IMR-90 (cell line): ENCODE measurements at regions not wholly inside any gene's neighbourhood (a gene's known extent, or its start where the extent isn't known, plus 50 kb on each side); places are given as distances from the start of the nearest gene placed in this dataset.

Source experiments
- ATAC-seq: fragments of 200-7000 bp; cut with Tn5 transposase; 2 replicates; pipeline ENCODE4 v1.9.1; 2020; ENCODE audit warnings: low read depth, mild to moderate bottlenecking, moderate library complexity
- BruUV-seq: library from RNA; stranded (reverse); fragments of 400-500 nt; replicated peaks from 2 replicates; lab custom pipeline; 2021; lab: Mats Ljungman, UMichigan
- CTCF ChIA-PET: fragments of 300-600 bp; formaldehyde crosslinking; extraction: SDS; loops from one replicate; lab custom pipeline; 2021; ENCODE audit warnings: antibody characterized with exemption; lab: Yijun Ruan, JAX
- POLR2A ChIA-PET: fragments of 300-600 bp; sonication (Branson Sonifier 250); formaldehyde crosslinking; loops from one replicate; lab custom pipeline; 2022; ENCODE audit warnings: antibody characterized with exemption; ENCODE audit not compliant: unreplicated experiment; lab: Charles Lee
- DNase-seq: peaks from one replicate; pipeline ENCODE4 v3.0.0; 2013
- H2AFZ ChIP-seq: replicated peaks from 2 replicates; pipeline ENCODE3; 2013; ENCODE audit warnings: low read length, mild to moderate bottlenecking; ENCODE audit not compliant: poor library complexity
- H2AK5ac ChIP-seq: 2 replicates; pipeline ENCODE4 v1.6.1; 2013; ENCODE audit warnings: low read depth, low read length, inconsistent platforms
- H2AK9ac ChIP-seq: replicated peaks from 2 replicates; pipeline ENCODE3; 2013; ENCODE audit warnings: mild to moderate bottlenecking, low read depth, low read length, moderate library complexity; ENCODE audit not compliant: poor library complexity
- H2BK120ac ChIP-seq: 2 replicates; pipeline ENCODE4 v1.6.1; 2013; ENCODE audit warnings: low read depth, low read length, inconsistent platforms
- H2BK15ac ChIP-seq: 3 replicates; pipeline ENCODE4 v1.6.1; 2013; ENCODE audit warnings: low read depth, low read length, inconsistent platforms
- H2BK20ac ChIP-seq: 2 replicates; pipeline ENCODE4 v1.6.1; 2013; ENCODE audit warnings: low read depth, mild to moderate bottlenecking, inconsistent platforms, low read length, moderate library complexity
- H2BK5ac ChIP-seq: 2 replicates; pipeline ENCODE4 v1.6.1; 2013; ENCODE audit warnings: mild to moderate bottlenecking, low read depth, low read length, inconsistent platforms; ENCODE audit not compliant: poor library complexity, severe bottlenecking
- H3K14ac ChIP-seq: replicated peaks from 2 replicates; pipeline ENCODE4 v1.6.1; 2013; ENCODE audit warnings: low read depth, low read length, inconsistent platforms
- H3K18ac ChIP-seq: 2 replicates; pipeline ENCODE4 v1.6.1; 2013; ENCODE audit warnings: low read depth, low read length, control low read depth
- H3K23ac ChIP-seq: 2 replicates; pipeline ENCODE4 v1.6.1; 2013; ENCODE audit warnings: low read depth, low read length, inconsistent platforms
- H3K27ac ChIP-seq: 2 replicates; pipeline ENCODE4 v1.5.1; 2013; ENCODE audit warnings: mild to moderate bottlenecking, control low read depth, low read length; ENCODE audit not compliant: insufficient read depth
- H3K27me3 ChIP-seq: 2 replicates; pipeline ENCODE4 v1.6.1; 2013; ENCODE audit warnings: low read length; ENCODE audit not compliant: control insufficient read depth, insufficient read depth
- H3K36me3 ChIP-seq: 2 replicates; pipeline ENCODE4 v1.6.1; 2013; ENCODE audit warnings: low read length, mixed read lengths; ENCODE audit not compliant: control insufficient read depth, insufficient read depth
- H3K4ac ChIP-seq: 2 replicates; pipeline ENCODE4 v1.6.1; 2013; ENCODE audit warnings: low read depth, low read length, inconsistent platforms
- H3K4me1 ChIP-seq: 2 replicates; pipeline ENCODE4 v1.6.1; 2013; ENCODE audit warnings: low read length, mixed read lengths; ENCODE audit not compliant: control insufficient read depth, insufficient read depth
- H3K4me2 ChIP-seq: 2 replicates; pipeline ENCODE4 v1.6.1; 2013; ENCODE audit warnings: low read depth, mild to moderate bottlenecking, control low read depth, low read length, moderate library complexity
- H3K4me3 ChIP-seq: 2 replicates; pipeline ENCODE4 v1.5.1; 2013; ENCODE audit warnings: low read depth, mild to moderate bottlenecking, control low read depth, low read length, moderate library complexity; ENCODE audit not compliant: insufficient read depth
- H3K56ac ChIP-seq: 2 replicates; pipeline ENCODE4 v1.6.1; 2013; ENCODE audit warnings: low read length, inconsistent platforms; ENCODE audit not compliant: insufficient read depth; ENCODE audit errors: extremely low read depth
- H3K79me1 ChIP-seq, 2 experiments: 2 replicates each; pipeline ENCODE4 v1.6.1; 2013; ENCODE audit warnings: low read length in 2 of 2, inconsistent platforms in 1 of 2, low read depth in 1 of 2
- H3K9ac ChIP-seq: 2 replicates; pipeline ENCODE4 v1.6.1; 2013; ENCODE audit warnings: low read depth, low read length, control low read depth
- H3K9me1 ChIP-seq: 2 replicates; pipeline ENCODE4 v1.6.1; 2013; ENCODE audit warnings: low read length, inconsistent platforms; ENCODE audit not compliant: insufficient read depth
- H3K9me3 ChIP-seq: 2 replicates; pipeline ENCODE4 v1.6.1; 2013; ENCODE audit warnings: low read length; ENCODE audit not compliant: control insufficient read depth, insufficient read depth
- H4K20me1 ChIP-seq: 2 replicates; pipeline ENCODE4 v1.6.1; 2013; ENCODE audit warnings: low read length, inconsistent platforms; ENCODE audit not compliant: insufficient read depth
- H4K5ac ChIP-seq: 2 replicates; pipeline ENCODE4 v1.6.1; 2013; ENCODE audit warnings: mild to moderate bottlenecking, low read depth, low read length, control low read depth
- H4K8ac ChIP-seq, 2 experiments: 2 replicates each; pipeline ENCODE4 v1.6.1; 2013; ENCODE audit warnings: low read depth in 2 of 2, low read length in 2 of 2, control low read depth in 1 of 2, inconsistent platforms in 1 of 2
- H4K91ac ChIP-seq: 2 replicates; pipeline ENCODE4 v1.6.1; 2013; ENCODE audit warnings: low read depth, low read length, inconsistent platforms; ENCODE audit not compliant: insufficient read depth
- BHLHE40 ChIP-seq: fragments of 150-350 bp; IDR thresholded peaks from 2 replicates; pipeline ENCODE4 v1.6.1; 2016; ENCODE audit warnings: mild to moderate bottlenecking, low read depth, low read length
- CEBPB ChIP-seq: IDR thresholded peaks from 2 replicates; pipeline ENCODE4 v1.6.1; 2012; ENCODE audit warnings: low read depth, low read length, improper control_type of control experiment
- CHD1 ChIP-seq: IDR thresholded peaks from 2 replicates; pipeline ENCODE4 v1.6.1; 2012; ENCODE audit warnings: low read depth, low read length, improper control_type of control experiment
- FOS ChIP-seq: fragments of 150-350 bp; IDR thresholded peaks from 2 replicates; pipeline ENCODE4 v1.6.1; 2016; ENCODE audit warnings: low read depth, low read length
- MAFK ChIP-seq: IDR thresholded peaks from 2 replicates; pipeline ENCODE4 v1.6.1; 2012; ENCODE audit warnings: low read depth, low read length, improper control_type of control experiment
- MAZ ChIP-seq: IDR thresholded peaks from 2 replicates; pipeline ENCODE4 v1.6.1; 2012; ENCODE audit warnings: low read depth, mild to moderate bottlenecking, low read length, improper control_type of control experiment, moderate library complexity, borderline replicate concordance
- MXI1 ChIP-seq: IDR thresholded peaks from 2 replicates; pipeline ENCODE4 v1.6.1; 2012; ENCODE audit warnings: low read depth, mild to moderate bottlenecking, low read length, moderate library complexity, borderline replicate concordance
- NFE2L2 ChIP-seq: fragments of 150-350 bp; IDR thresholded peaks from 2 replicates; pipeline ENCODE4 v1.6.1; 2016; ENCODE audit warnings: low read depth, mild to moderate bottlenecking, low read length
- POLR2A ChIP-seq: IDR thresholded peaks from 2 replicates; pipeline ENCODE4 v1.6.1; 2012; ENCODE audit warnings: mild to moderate bottlenecking, low read depth, low read length
- RCOR1 ChIP-seq: IDR thresholded peaks from 2 replicates; pipeline ENCODE4 v1.6.1; 2012; ENCODE audit warnings: mild to moderate bottlenecking, low read length, improper control_type of control experiment; ENCODE audit not compliant: insufficient replicate concordance
- SMC3 ChIP-seq: fragments of 150-350 bp; IDR thresholded peaks from 2 replicates; pipeline ENCODE4 v1.6.1; 2016; ENCODE audit warnings: low read depth, mild to moderate bottlenecking, antibody characterized with exemption, low read length, moderate library complexity
- USF2 ChIP-seq: fragments of 150-350 bp; IDR thresholded peaks from 2 replicates; pipeline ENCODE4 v1.6.1; 2017; ENCODE audit warnings: mild to moderate bottlenecking, antibody characterized with exemption, low read length, low read depth
- WGBS, 2 experiments: methylation state at CpG; one replicate each; pipeline versions ENCODE4 v1.1.5 to v1.1.7; 2013; ENCODE audit warnings: missing lambda C conversion rate in 2 of 2; ENCODE audit not compliant: insufficient read length in 1 of 2; ENCODE audit errors: extremely low coverage in 2 of 2; 5-methylcytosine and 5-hydroxymethylcytosine counted together
- dilution Hi-C: fragments of 300-500 bp; cut with HindIII; formaldehyde crosslinking; loops from one replicate; pipeline ENCODE4 v1.14.3; 2018; ENCODE audit warnings: low sequenced_read_pairs; ENCODE audit not compliant: unreplicated experiment
- in situ Hi-C: fragments of 300-500 bp; cut with MboI; formaldehyde crosslinking; loops from 3 replicates; pipeline ENCODE4 v1.14.3; 2019; ENCODE audit warnings: low sequenced_read_pairs, inconsistent platforms, mixed read lengths
- intact Hi-C: fragments of 100-400 bp; cut with micrococcal nuclease; formaldehyde crosslinking; loops from 2 replicates; pipeline ENCODE4 v1.10.0; 2022
- TF ChIP-seq, protein P1 (sequence below): conservative IDR thresholded peaks from 2 replicates; pipeline ENCODE4 v1.5.1; 2012; ENCODE audit warnings: mild to moderate bottlenecking, low read depth, low read length, improper control_type of control experiment

- Histone ChIP-seq H2AK5ac (no peak overlapping the region), H3K36me3 (no peaks in the 10 kb centered on the region), H3K9ac (no peak overlapping the region), H3K27me3 (no peaks in the 10 kb centered on the region), H3K9me1 (no peaks in the 10 kb centered on the region), H4K8ac (no peak overlapping the region), H3K27ac (no peak overlapping the region), H3K18ac (no peak overlapping the region), H2AFZ (no peak overlapping the region), H2BK5ac (no peak overlapping the region), H2BK120ac (no peak overlapping the region), H4K91ac (no peak overlapping the region), H2BK15ac (no peak overlapping the region), H3K4me3 (no peak overlapping the region), H2BK20ac (no peak overlapping the region), H3K9me3 (peaks cover 2% of the 10 kb centered on the region; the same call in 1 of the 2 replicates), H3K56ac (no peak overlapping the region), H3K4ac (no peak overlapping the region), H3K79me1 (no peaks in the 10 kb centered on the region), H3K4me2 (no peak overlapping the region), H3K4me1 (no peaks in the 10 kb centered on the region), H4K5ac (no peak overlapping the region), H2AK9ac (no peak overlapping the region), H4K20me1 (no peaks in the 10 kb centered on the region), H3K14ac (no peak overlapping the region), H3K23ac (no peak overlapping the region)
- ChIA-PET CTCF (no interaction called here), POLR2A (no interaction called here)
- no CpG with 5 or more reads among the region's 1 CpG for WGBS, 2 experiments
- intact Hi-C loops (no loop called here), in situ Hi-C loops (no loop called here), dilution Hi-C loops (no loop called here)
- no TSS peak for BruUV-seq
- ATAC-seq, result no peak
- no peak for TF ChIP-seq FOS
- TF ChIP-seq, protein P1, sequence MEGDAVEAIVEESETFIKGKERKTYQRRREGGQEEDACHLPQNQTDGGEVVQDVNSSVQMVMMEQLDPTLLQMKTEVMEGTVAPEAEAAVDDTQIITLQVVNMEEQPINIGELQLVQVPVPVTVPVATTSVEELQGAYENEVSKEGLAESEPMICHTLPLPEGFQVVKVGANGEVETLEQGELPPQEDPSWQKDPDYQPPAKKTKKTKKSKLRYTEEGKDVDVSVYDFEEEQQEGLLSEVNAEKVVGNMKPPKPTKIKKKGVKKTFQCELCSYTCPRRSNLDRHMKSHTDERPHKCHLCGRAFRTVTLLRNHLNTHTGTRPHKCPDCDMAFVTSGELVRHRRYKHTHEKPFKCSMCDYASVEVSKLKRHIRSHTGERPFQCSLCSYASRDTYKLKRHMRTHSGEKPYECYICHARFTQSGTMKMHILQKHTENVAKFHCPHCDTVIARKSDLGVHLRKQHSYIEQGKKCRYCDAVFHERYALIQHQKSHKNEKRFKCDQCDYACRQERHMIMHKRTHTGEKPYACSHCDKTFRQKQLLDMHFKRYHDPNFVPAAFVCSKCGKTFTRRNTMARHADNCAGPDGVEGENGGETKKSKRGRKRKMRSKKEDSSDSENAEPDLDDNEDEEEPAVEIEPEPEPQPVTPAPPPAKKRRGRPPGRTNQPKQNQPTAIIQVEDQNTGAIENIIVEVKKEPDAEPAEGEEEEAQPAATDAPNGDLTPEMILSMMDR, result no peak
- TF ChIP-seq MXI1, result no peak
- no peak for TF ChIP-seq CHD1
- TF ChIP-seq USF2, result no peak
- no peak for TF ChIP-seq BHLHE40
- TF ChIP-seq POLR2A, result no peak
- TF ChIP-seq CEBPB, result no peak
- TF ChIP-seq SMC3, result no peak
- no peak for TF ChIP-seq RCOR1
- TF ChIP-seq NFE2L2, result no peak
- no peak for TF ChIP-seq MAZ
- TF ChIP-seq MAFK, result no peak
- no peak for DNase-seq
These were observed 175.8 kb downstream of the FMR1NB start for GRCh38 chrX:148156986-148157385.
